ENCODE measurements at regions not wholly inside any gene's neighbourhood (a gene's known extent, or its start where the extent isn't known, plus 50 kb on each side); places are given as distances from the start of the nearest gene placed in this dataset.

DNA sequence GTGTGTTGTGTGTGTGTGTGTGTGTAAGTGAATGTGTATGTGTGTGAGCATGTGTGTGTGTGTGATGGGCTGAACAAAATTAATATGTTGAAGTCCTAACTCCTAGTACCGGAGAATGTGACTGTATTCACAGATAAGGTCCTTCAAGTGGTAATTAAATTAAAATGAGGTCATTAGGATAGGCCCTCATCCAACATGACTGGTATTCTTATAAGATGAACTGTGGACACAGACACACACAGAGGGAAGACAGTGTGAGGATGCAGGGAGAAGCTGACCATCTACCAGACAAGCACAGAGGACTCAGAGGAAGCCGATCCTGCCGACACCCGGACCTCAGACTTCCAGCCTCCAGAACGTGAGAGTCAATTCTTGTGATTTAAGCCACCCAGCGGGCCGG, 91.2 kb upstream of the PGBD5 start:
- no peak overlapping the region for H3K27ac ChIP-seq
- H3K27me3 ChIP-seq: no peaks in the 10 kb centered on the region
- TF ChIP-seq, protein P1, sequence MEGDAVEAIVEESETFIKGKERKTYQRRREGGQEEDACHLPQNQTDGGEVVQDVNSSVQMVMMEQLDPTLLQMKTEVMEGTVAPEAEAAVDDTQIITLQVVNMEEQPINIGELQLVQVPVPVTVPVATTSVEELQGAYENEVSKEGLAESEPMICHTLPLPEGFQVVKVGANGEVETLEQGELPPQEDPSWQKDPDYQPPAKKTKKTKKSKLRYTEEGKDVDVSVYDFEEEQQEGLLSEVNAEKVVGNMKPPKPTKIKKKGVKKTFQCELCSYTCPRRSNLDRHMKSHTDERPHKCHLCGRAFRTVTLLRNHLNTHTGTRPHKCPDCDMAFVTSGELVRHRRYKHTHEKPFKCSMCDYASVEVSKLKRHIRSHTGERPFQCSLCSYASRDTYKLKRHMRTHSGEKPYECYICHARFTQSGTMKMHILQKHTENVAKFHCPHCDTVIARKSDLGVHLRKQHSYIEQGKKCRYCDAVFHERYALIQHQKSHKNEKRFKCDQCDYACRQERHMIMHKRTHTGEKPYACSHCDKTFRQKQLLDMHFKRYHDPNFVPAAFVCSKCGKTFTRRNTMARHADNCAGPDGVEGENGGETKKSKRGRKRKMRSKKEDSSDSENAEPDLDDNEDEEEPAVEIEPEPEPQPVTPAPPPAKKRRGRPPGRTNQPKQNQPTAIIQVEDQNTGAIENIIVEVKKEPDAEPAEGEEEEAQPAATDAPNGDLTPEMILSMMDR (IDR thresholded peaks at IDR 0.05; ENCODE audit: low read depth, low read length): no peak
- DNase-seq (ENCODE audit: low read depth in 1 of 2, low spot score in 1 of 2): no peak
- H3K4me1 ChIP-seq (ENCODE audit: low read depth): no peaks in the 10 kb centered on the region
- H3K4me3 ChIP-seq: no peak overlapping the region
- H3K9me3 ChIP-seq (ENCODE audit: low read depth): no peaks in the 10 kb centered on the region
- H3K36me3 ChIP-seq: no peaks in the 10 kb centered on the region

DNA sequence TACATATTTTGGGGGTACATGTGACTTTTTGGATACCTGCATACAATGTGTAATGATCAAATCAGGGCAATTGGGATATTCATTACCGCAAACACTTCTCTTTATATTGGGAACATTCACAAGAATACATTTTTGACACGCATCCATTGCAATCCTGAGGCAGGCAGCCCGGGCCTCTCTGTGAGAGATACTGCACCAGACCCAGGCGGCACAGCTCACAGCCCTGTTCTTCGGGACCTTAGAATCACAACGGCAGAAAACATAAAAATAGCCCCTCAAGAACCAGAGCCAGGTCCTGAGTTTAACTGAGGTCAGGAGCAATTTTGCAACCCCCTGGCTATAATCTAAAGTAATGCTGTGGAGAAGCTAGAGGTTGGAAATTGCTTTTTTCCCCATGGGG, 90.8 kb upstream of the PGBD5 start:
- TF ChIP-seq, protein P1 (IDR thresholded peaks at IDR 0.05; ENCODE audit: low read depth, low read length): no peak
- Histone ChIP-seq H3K4me3 (no peak overlapping the region), H3K27me3 (no peaks in the 10 kb centered on the region), H3K27ac (no peak overlapping the region), H3K4me1 (ENCODE audit: low read depth) (no peaks in the 10 kb centered on the region), H3K36me3 (no peaks in the 10 kb centered on the region), H3K9me3 (ENCODE audit: low read depth) (no peaks in the 10 kb centered on the region)
- DNase-seq (ENCODE audit: low read depth in 1 of 2, low spot score in 1 of 2): no peak

DNA sequence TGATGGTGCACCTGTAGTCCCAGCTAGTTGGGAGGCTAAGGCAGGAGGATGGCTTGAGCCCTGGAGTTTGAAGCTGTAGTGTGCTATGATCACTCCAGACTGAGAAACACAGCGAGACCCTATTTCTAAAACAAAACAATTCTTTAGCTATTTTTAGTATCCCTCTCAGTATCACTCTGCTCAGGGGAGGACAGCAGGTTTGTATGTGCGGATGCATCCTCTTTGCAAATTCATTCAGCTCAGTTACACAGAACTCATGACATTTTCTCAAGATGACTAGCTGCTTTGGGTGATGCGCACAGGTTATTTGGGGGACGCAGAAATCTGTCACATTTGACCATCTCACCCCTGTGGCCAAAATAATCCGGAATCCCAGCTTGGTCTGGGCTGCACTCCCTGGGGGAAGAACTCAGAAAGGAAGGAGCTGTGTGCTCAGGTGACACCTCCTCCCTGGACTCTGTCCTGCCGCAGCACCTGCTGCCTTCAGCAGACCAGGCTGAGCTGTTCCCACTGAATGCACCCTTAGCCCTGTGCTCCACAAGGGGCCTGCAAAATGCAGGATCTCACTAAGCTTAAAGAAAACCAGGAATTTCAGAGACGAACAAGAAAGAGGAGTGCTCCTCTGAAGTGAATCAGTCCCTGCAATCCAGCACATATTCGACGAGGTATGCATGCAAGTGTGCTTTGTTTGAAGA, 89.5 kb upstream of the PGBD5 start:
- no peak overlapping the region for H3K27ac ChIP-seq
- no peak for DNase-seq (ENCODE audit: low read depth in 1 of 2, low spot score in 1 of 2)

DNA sequence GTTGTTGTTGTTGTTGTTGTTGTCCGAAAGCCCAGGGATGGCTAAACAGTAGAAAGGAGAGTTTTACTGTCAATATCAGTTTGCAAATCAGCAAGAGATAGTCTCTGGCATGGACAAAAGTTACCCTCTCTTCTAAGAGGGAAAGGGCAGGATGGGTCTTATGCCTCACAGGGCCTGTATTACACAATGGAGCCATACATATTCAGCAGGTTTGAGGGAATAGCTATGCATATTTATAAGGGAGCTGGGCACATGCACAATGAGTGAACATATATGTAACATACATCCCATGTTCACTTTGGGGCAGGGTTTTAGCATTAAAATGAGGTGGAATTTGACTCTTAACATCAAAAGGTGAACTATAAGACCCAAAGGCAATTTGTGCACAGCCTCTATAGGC, 84.4 kb upstream of the PGBD5 start:
- H3K27me3 ChIP-seq: no peaks in the 10 kb centered on the region
- DNase-seq (ENCODE audit: low read depth in 1 of 2, low spot score in 1 of 2): no peak
- no peaks in the 10 kb centered on the region for H3K36me3 ChIP-seq
- TF ChIP-seq, protein P1 (IDR thresholded peaks at IDR 0.05; ENCODE audit: low read depth, low read length): no peak
- no peak overlapping the region for H3K4me3 ChIP-seq
- no peaks in the 10 kb centered on the region for H3K9me3 ChIP-seq (ENCODE audit: low read depth)
- H3K27ac ChIP-seq: no peak overlapping the region
- H3K4me1 ChIP-seq (ENCODE audit: low read depth): no peaks in the 10 kb centered on the region

More for the DNA sequence above, 89.5 kb upstream of the PGBD5 start:
- TF ChIP-seq, protein P1 (IDR thresholded peaks at IDR 0.05; ENCODE audit: low read depth, low read length): no peak
- H3K4me3 ChIP-seq: no peak overlapping the region
- no peaks in the 10 kb centered on the region for H3K4me1 ChIP-seq (ENCODE audit: low read depth)
- no peaks in the 10 kb centered on the region for H3K9me3 ChIP-seq (ENCODE audit: low read depth)
- H3K27me3 ChIP-seq: no peaks in the 10 kb centered on the region
- H3K36me3 ChIP-seq: no peaks in the 10 kb centered on the region

DNA sequence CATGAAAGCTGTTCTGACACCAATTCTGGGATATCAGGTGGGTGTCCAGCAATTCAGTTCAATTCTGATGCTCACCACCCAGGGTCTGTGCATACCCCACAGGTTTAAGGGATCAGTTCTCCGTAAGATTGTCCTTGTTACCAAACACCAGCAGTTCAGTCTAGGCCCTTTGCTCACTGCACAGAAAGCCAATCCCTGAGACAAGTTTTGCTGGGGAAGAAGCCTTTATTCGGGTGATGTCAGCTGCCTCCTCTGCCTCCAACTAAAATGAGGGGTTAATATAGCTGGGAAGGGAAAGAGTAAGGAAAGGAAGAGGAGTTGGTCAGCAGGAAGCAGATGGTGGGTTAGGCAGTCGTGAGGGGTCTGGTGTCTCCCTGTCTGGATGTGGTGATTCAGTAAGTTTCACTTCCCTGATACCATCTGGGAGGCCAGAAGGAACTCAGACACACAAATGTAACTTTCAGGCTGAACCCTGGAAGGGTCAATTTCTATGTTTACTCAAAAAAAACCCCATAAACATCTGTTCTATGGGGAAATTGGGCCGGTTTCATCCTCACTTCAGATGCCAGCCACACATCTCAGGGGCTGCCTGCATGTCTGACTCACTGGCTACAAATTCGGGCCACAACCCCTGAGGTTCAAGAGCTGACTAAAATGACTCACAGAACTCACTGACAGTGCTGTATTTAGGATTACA, 83.3 kb upstream of the PGBD5 start:
- H3K27ac ChIP-seq: no peak overlapping the region
- H3K4me3 ChIP-seq: no peak overlapping the region
- H3K36me3 ChIP-seq: no peaks in the 10 kb centered on the region
- TF ChIP-seq, protein P1 (IDR thresholded peaks at IDR 0.05; ENCODE audit: low read depth, low read length): no peak
- no peaks in the 10 kb centered on the region for H3K27me3 ChIP-seq
- DNase-seq (ENCODE audit: low read depth in 1 of 2, low spot score in 1 of 2): peak in 1 of 2 donors; percentile 79
- no peaks in the 10 kb centered on the region for H3K4me1 ChIP-seq (ENCODE audit: low read depth)
- H3K9me3 ChIP-seq (ENCODE audit: low read depth): no peaks in the 10 kb centered on the region
